GM12891 (cell line): ENCODE measurements at regions not wholly inside any gene's neighbourhood (a gene's known extent, or its start where the extent isn't known, plus 50 kb on each side); places are given as distances from the start of the nearest gene placed in this dataset.

ENCODE experiments used
- DNase-seq: peaks from one replicate; pipeline ENCODE4 v3.0.0; 2011; ENCODE audit warnings: low spot score; ENCODE audit not compliant: insufficient read length
- FAIRE-seq: peaks from 2 replicates; lab custom pipeline; 2011; peaks lifted over from hg19 to GRCh38; lab: Jason Lieb, UNC
- PAX5 ChIP-seq: IDR thresholded peaks from 2 replicates; pipeline ENCODE4 v1.6.1; 2011; ENCODE audit warnings: low read length, moderate library complexity, mild to moderate bottlenecking; ENCODE audit not compliant: insufficient read depth, severe bottlenecking
- POLR2A ChIP-seq: IDR thresholded peaks from 2 replicates; pipeline ENCODE4 v1.6.1; 2011; ENCODE audit warnings: low read depth, low read length, control low read depth
- POLR2AphosphoS5 ChIP-seq: IDR thresholded peaks from 2 replicates; pipeline ENCODE4 v1.6.1; 2011; ENCODE audit warnings: low read depth, low read length, control low read depth
- POU2F2 ChIP-seq: IDR thresholded peaks from 2 replicates; pipeline ENCODE4 v1.6.1; 2011; ENCODE audit warnings: low read depth, mild to moderate bottlenecking, control low read depth, low read length, moderate library complexity
- SPI1 ChIP-seq: IDR thresholded peaks from 2 replicates; pipeline ENCODE4 v1.6.1; 2011; ENCODE audit warnings: low read depth, low read length, control low read depth
- TAF1 ChIP-seq: IDR thresholded peaks from 2 replicates; pipeline ENCODE4 v1.6.1; 2011; ENCODE audit warnings: low read depth, low read length, control low read depth

DNA sequence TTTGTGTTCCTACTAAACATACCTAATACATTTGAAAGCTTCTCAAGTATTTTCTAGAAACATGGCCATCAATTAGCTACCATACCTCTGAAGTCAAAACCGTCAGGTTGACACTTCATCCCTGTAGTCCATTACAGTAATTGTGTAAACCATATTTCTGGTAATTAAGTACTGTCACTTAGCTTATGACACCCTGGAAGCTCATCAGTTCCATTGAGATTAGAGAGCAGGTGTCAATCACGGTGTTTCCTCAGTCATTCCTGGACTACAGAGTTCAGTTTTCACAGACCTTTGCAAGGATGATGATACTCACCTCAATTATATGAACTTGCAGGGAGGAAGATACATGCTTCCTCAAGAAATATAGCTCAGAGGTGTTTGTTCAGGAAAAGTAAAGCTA is 552.0 kb downstream of the SI start:
- no peak for TF ChIP-seq PAX5
- no peak for TF ChIP-seq TAF1
- no peak for TF ChIP-seq POLR2AphosphoS5
- no peak for TF ChIP-seq POU2F2
- no peak for TF ChIP-seq POLR2A
- no peak for TF ChIP-seq SPI1
- FAIRE-seq (no peak), DNase-seq (no peak)

DNA sequence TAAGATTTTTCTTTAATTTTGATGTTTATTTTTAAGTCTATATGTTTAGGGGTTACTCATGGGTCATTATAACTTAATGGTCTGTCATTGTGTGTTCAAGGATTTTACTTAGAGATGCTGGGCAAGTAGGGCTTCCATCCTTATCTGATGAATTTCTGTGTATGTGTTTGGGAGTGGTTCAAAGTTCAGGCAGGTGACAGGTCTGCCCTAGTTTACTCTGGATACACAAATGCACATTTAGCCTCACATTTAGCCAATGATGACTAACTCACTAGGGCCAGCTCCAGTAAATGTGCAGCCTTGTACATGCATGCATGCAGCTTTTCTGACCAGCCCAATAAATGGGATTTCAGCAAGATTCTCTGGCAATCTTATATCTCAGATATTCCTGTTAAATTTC is 554.1 kb downstream of the SI start:
- FAIRE-seq (no peak), DNase-seq (no peak)
- TF ChIP-seq POU2F2 (no peak), PAX5 (no peak), POLR2A (no peak), TAF1 (no peak), POLR2AphosphoS5 (no peak), SPI1 (no peak)

DNA sequence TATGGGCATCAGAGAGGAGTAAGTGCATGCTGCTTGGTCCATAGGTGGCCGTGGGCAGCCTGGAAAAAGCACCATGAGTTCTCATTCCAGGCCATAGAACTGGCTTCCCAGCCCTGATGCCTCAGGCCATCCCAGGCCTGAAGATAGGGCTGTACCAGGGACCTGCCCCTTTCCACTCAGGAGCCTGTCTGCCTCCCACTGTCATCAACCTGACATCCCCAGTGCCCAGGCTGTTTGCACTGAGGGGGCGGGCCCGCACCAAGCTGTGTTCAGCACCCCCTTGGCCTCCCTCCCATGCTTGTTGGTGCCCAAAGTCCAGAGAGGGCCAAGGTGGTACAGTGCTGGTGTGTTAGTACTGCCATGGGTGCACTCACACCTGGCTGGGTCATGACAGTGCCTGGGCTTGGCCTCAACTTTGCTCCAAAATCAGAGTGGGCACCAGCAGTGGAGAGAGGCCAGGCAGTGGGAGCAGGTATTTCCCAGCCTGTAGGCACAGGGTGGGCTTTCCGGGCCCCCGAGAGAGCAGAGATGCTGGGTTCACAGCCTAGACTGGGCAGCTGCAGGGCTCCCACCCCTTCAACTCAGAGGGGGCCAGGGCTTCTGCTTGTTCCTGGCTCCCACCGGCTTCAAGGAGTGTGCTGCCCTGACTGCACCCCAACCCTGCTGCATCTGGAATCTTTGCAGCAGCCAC is 556.1 kb downstream of the SI start:
- DNase-seq (no peak), FAIRE-seq (no peak)
- TF ChIP-seq POLR2AphosphoS5 = no peak

DNA sequence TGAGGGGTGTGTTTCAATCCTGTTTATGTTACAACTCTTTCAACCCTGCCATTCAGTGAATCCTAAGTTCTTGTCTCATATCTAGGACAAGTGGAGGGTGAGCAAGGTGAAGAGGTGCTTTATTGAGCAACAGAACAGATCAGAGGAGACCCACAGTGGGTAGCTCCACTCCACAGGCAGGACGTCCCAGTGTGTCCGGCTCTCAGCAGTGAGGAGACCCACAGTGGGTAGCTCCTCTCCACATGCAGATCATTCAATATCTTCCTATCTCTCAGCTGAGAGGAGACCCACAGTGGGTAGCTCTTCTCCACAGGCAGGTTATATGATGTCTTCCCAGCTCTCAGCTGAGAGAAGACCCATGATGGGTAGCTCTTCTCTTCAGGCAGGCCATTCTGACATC is 556.7 kb downstream of the SI start:
- DNase-seq (no peak), FAIRE-seq (no peak)
- TF ChIP-seq POU2F2 = no peak
- TF ChIP-seq SPI1 = no peak
- no peak for TF ChIP-seq POLR2A
- TF ChIP-seq PAX5 = no peak
- no peak for TF ChIP-seq TAF1
- no peak for TF ChIP-seq POLR2AphosphoS5

DNA sequence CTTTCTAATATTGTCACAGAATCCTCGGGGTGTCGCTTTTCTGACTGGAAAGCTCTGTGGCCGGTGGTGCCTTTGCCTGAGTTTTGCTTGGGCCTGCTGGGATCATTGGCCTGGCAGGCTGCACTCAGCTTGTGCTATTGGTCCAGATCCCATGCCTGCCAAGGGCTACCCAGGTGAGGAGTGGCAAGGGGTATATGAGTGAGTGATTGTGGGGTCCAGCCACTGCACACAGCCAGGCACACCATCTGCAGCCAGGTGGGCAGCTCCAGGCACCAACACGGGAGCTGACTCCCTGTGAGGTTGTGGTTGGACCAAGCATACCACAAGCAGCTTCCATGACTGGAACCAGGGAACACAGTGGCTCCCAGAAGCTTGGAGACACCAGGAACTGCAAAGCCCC is 557.2 kb downstream of the SI start:
- DNase-seq (no peak), FAIRE-seq (no peak)
- TF ChIP-seq POLR2A (no peak), PAX5 (no peak), POLR2AphosphoS5 (no peak), SPI1 (no peak), POU2F2 (no peak), TAF1 (no peak)

DNA sequence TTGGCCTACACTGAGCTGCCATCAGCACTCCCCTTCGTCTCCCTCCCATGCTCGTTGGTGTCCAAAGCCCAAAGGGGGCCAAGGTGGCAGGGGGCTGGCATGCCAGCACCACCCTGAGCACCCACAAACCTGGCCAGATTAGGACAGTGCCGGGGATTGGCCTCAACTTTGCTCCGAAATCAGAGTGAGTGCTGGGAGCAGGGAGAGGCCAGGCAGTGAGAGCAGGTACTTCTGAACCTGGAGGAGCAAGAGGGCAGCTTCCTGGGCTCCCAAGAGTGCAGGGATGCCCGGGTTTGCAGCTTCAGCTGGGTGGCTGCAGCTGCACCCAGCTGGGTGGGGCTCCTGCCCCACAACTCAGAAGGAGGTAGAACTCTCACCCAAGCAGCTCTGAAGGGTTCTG is 563.0 kb downstream of the SI start:
- FAIRE-seq (no peak), DNase-seq (no peak)
- TF ChIP-seq POLR2A = no peak
- no peak for TF ChIP-seq POU2F2
- no peak for TF ChIP-seq TAF1
- no peak for TF ChIP-seq PAX5
- no peak for TF ChIP-seq SPI1
- no peak for TF ChIP-seq POLR2AphosphoS5

DNA sequence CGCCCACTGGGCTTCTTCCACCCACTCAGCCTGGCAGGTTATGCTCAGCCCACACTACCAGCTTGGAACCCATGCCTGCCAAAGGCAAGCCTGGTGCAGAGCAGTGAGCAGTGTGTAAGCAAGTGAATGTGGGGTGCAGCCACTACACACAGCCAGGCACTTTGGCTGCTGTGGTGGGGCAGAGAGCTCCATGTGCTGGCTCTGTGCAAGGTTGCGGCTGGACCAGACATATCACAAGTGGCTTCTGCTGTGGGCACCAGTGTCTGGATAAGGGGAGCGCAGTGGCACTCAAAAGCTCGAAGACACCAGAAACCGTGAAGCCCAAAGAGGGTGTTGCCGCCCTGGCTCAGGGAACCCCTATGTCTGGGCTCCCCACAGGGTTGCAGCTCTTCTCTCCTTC is 563.7 kb downstream of the SI start:
- DNase-seq (no peak), FAIRE-seq (no peak)
- no peak for TF ChIP-seq POLR2A
- no peak for TF ChIP-seq POU2F2
- TF ChIP-seq SPI1 = no peak
- no peak for TF ChIP-seq POLR2AphosphoS5
- no peak for TF ChIP-seq TAF1
- TF ChIP-seq PAX5 = no peak

DNA sequence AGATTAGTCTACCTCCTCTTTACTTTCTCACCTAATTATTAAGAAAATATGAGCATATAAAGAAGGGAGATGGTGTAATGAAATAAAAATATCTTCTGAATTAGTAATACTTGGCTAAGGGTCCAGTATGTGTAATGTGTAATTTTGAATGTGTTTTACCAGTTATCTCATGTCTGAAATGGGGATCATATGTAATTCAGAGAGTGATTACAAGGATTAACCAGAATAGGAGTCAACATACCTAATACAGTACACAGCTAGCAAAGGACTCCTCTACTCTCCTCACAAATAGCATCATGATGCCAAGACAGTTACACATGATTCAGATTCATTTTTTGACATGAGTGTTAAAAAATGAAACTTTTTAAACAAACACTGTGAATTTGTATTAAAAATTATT is 570.4 kb downstream of the SI start:
- DNase-seq (no peak), FAIRE-seq (no peak)
- TF ChIP-seq POLR2A (no peak), TAF1 (no peak), PAX5 (no peak), POLR2AphosphoS5 (no peak), POU2F2 (no peak), SPI1 (no peak)

DNA sequence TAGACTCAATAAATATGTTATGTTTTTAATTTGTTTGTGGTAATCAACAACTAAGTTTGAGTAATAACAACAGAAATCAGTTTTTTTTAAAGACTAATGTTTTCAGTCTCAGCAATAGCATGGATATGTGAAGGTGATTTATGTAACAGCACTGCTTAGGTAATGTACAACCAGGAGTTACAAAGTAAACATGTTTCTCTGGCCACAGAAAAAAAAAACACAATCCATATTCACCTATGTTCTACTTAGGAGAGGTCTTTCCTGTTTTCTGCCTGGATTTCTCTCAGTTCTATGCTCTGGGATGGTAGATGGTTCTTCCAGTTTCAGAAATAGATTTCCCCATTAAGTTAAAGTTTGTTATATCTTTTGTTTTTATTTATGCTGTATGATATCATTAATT is 579.4 kb downstream of the SI start:
- TF ChIP-seq SPI1 (no peak), POLR2AphosphoS5 (no peak), TAF1 (no peak), PAX5 (no peak), POU2F2 (no peak), POLR2A (no peak)
- DNase-seq = no peak
- FAIRE-seq = no peak

DNA sequence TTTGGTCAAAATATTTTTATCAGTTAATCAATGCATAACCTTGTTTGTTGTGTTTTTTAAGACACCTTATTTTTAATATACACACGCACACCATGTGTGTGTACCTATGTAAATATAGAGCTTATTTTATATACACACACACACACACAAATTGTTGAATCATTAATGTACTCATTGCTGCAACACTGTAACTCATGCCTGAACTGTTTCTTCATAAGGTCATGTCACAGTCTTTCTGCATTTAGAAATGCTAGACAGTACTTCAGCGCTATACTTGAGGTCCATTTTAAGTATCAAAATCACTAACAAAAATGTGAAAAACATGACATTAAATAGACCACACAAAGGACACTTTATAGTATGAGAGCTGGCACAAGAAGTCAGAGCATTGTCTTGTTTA is 589.4 kb downstream of the SI start:
- FAIRE-seq = no peak
- no peak for DNase-seq
- TF ChIP-seq PAX5 (no peak), POLR2AphosphoS5 (no peak), POU2F2 (no peak), SPI1 (no peak), POLR2A (no peak), TAF1 (no peak)
